Esophagus muscularis mucosa (tissue), 4 donors: ENCODE measurements at regions not wholly inside any gene's neighbourhood (a gene's known extent, or its start where the extent isn't known, plus 50 kb on each side); places are given as distances from the start of the nearest gene placed in this dataset.

ENCODE experiments used
- CTCF ChIP-seq, 3 experiments: fragments of 200-600 bp in 2 of 3; fragments of 450-650 bp in 1 of 3; sonication (generic) in 2 of 3; IDR thresholded peaks; one replicate each; pipeline ENCODE4 v1.5.1; 2017 to 2019; ENCODE audit warnings: antibody characterized with exemption in 3 of 3, mild to moderate bottlenecking in 2 of 3, moderate library complexity in 1 of 3
- EP300 ChIP-seq: sonication (generic); formaldehyde crosslinking; IDR thresholded peaks from one replicate; pipeline ENCODE4 v1.6.1; 2017; ENCODE audit warnings: antibody characterized with exemption
- POLR2A ChIP-seq: fragments of 450-650 bp; IDR thresholded peaks from one replicate; pipeline ENCODE4 v1.6.1; 2017; ENCODE audit warnings: antibody characterized with exemption, moderate library complexity, mild to moderate bottlenecking, low read depth
- POLR2AphosphoS5 ChIP-seq, 2 donors: sonication (generic); formaldehyde crosslinking; IDR thresholded peaks; one replicate each; pipeline ENCODE4 v1.6.1; 2017; ENCODE audit warnings: antibody characterized with exemption in 2 of 2

GRCh38 chr2:123895651-123896050, 129.4 kb upstream of the CNTNAP5 start:
- TF ChIP-seq CTCF (IDR thresholded peaks at IDR 0.05) (no peak), POLR2A (no peak), POLR2AphosphoS5 (IDR thresholded peaks at IDR 0.05) (no peak), EP300 (no peak)
